Glutamatergic neuron (in vitro differentiated cells): ENCODE measurements at regions not wholly inside any gene's neighbourhood (a gene's known extent, or its start where the extent isn't known, plus 50 kb on each side); places are given as distances from the start of the nearest gene placed in this dataset.

Experiments used
- DNase-seq: peaks from one replicate; pipeline ENCODE4 v3.0.0; 2022
- H3K27ac Mint-ChIP-seq: one replicate; pipeline ENCODE4 v1.8.0; 2020; ENCODE audit warnings: mild to moderate bottlenecking, mixed read lengths, inconsistent platforms; ENCODE audit not compliant: unreplicated experiment
- H3K27me3 Mint-ChIP-seq: one replicate; pipeline ENCODE4 v1.8.0; 2020; ENCODE audit warnings: mild to moderate bottlenecking, moderate library complexity, mixed read lengths, inconsistent platforms; ENCODE audit not compliant: unreplicated experiment
- H3K36me3 Mint-ChIP-seq: one replicate; pipeline ENCODE4 v1.8.0; 2020; ENCODE audit warnings: mild to moderate bottlenecking, mixed read lengths, inconsistent platforms; ENCODE audit not compliant: unreplicated experiment
- H3K4me1 Mint-ChIP-seq: one replicate; pipeline ENCODE4 v1.8.0; 2020; ENCODE audit warnings: mild to moderate bottlenecking, low read depth, mixed read lengths, inconsistent platforms; ENCODE audit not compliant: unreplicated experiment
- H3K4me3 Mint-ChIP-seq: one replicate; pipeline ENCODE4 v1.8.0; 2020; ENCODE audit warnings: mild to moderate bottlenecking, mixed read lengths, inconsistent platforms; ENCODE audit not compliant: unreplicated experiment
- H3K9me3 Mint-ChIP-seq: one replicate; pipeline ENCODE4 v1.8.0; 2020; ENCODE audit warnings: mild to moderate bottlenecking, moderate library complexity, mixed read lengths, inconsistent platforms; ENCODE audit not compliant: unreplicated experiment
- CTCF ChIP-seq: fragments of 200-600 bp; sonication (generic); IDR thresholded peaks from one replicate; pipeline ENCODE4 v1.5.0; 2021; ENCODE audit not compliant: partially characterized antibody, unreplicated experiment

- Mint-ChIP-seq H3K9me3 (peaks cover 1% of the 10 kb centered on the region), H3K4me1 (peaks cover 8% of the 10 kb centered on the region), H3K36me3 (no peaks in the 10 kb centered on the region), H3K27ac (no peak overlapping the region), H3K4me3 (no peak overlapping the region), H3K27me3 (peaks cover 2% of the 10 kb centered on the region)
- no peak for DNase-seq
- no peak for TF ChIP-seq CTCF
Measured at GRCh38 chr3:118765636-118766305, 268.9 kb downstream of the IGSF11 start.

GRCh38 chr3:118766306-118766669 lies 268.4 kb downstream of the IGSF11 start:
- no peak for TF ChIP-seq CTCF
- no peak for DNase-seq
- Mint-ChIP-seq H3K27me3 (peaks cover 2% of the 10 kb centered on the region), H3K9me3 (peaks cover 1% of the 10 kb centered on the region), H3K4me3 (no peak overlapping the region), H3K4me1 (peaks cover 4% of the 10 kb centered on the region), H3K36me3 (no peaks in the 10 kb centered on the region), H3K27ac (no peak overlapping the region)

GRCh38 chr3:118772036-118772435 lies 262.6 kb downstream of the IGSF11 start:
- H3K36me3 Mint-ChIP-seq: no peaks in the 10 kb centered on the region
- DNase-seq: no peak
- H3K4me1 Mint-ChIP-seq: no peaks in the 10 kb centered on the region
- H3K27ac Mint-ChIP-seq: no peak overlapping the region
- no peak for TF ChIP-seq CTCF
- no peaks in the 10 kb centered on the region for H3K9me3 Mint-ChIP-seq
- no peaks in the 10 kb centered on the region for H3K27me3 Mint-ChIP-seq
- H3K4me3 Mint-ChIP-seq: no peak overlapping the region

- DNase-seq: no peak
- Mint-ChIP-seq H3K36me3 (no peaks in the 10 kb centered on the region), H3K27me3 (no peaks in the 10 kb centered on the region), H3K27ac (no peak overlapping the region), H3K4me3 (no peak overlapping the region), H3K4me1 (no peaks in the 10 kb centered on the region), H3K9me3 (no peaks in the 10 kb centered on the region)
- no peak for TF ChIP-seq CTCF
Measured at GRCh38 chr3:118772547-118773011, 262.1 kb downstream of the IGSF11 start.

GRCh38 chr3:118775021-118775420 lies 259.6 kb downstream of the IGSF11 start:
- no peak for DNase-seq
- Mint-ChIP-seq H3K4me1 (no peaks in the 10 kb centered on the region), H3K9me3 (no peaks in the 10 kb centered on the region), H3K27me3 (no peaks in the 10 kb centered on the region), H3K4me3 (no peak overlapping the region), H3K36me3 (no peaks in the 10 kb centered on the region), H3K27ac (no peak overlapping the region)
- no peak for TF ChIP-seq CTCF
